Prostate gland (tissue), 2 donors: ENCODE measurements at regions not wholly inside any gene's neighbourhood (a gene's known extent, or its start where the extent isn't known, plus 50 kb on each side); places are given as distances from the start of the nearest gene placed in this dataset.

Source experiments
- DNase-seq: peaks from one replicate; pipeline ENCODE4 v3.0.0-alpha.2; 2019; ENCODE audit warnings: low spot score
- H3K27ac ChIP-seq, 2 donors: fragments of 200-600 bp; sonication (generic); 2 replicates each; pipeline ENCODE4 v1.5.1; 2017 to 2019
- H3K27me3 ChIP-seq: fragments of 200-600 bp; sonication (generic); replicated peaks from 2 replicates; pipeline ENCODE4 v1.5.1; 2019; ENCODE audit not compliant: insufficient read depth
- H3K36me3 ChIP-seq, 2 donors: fragments of 200-600 bp; sonication (generic); 1 replicate in 1 of 2; 2 replicates in 1 of 2; pipeline versions ENCODE4 v1.5.1 to v1.8.1; 2017 to 2019
- H3K4me1 ChIP-seq: fragments of 200-600 bp; sonication (generic); replicated peaks from 2 replicates; pipeline ENCODE4 v1.5.1; 2019
- H3K4me3 ChIP-seq, 2 donors: fragments of 200-600 bp; sonication (generic); 2 replicates each; pipeline ENCODE4 v1.5.1; 2017 to 2019
- H3K9me3 ChIP-seq: fragments of 200-600 bp; sonication (generic); 2 replicates; pipeline ENCODE4 v1.5.1; 2017
- POLR2A ChIP-seq: fragments of 450-650 bp; IDR thresholded peaks from one replicate; pipeline ENCODE4 v1.6.1; 2016; ENCODE audit warnings: antibody characterized with exemption, mild to moderate bottlenecking
- POLR2AphosphoS5 ChIP-seq: sonication (generic); formaldehyde crosslinking; IDR thresholded peaks from one replicate; pipeline ENCODE4 v1.6.1; 2017; ENCODE audit warnings: antibody characterized with exemption
- WGBS: methylation state at CpG from one replicate; pipeline ENCODE4 v1.1.5; 2018; 5-methylcytosine and 5-hydroxymethylcytosine counted together
- intact Hi-C: fragments of 100-400 bp; cut with DNase I; formaldehyde crosslinking; loops from one replicate; pipeline ENCODE4 v1.14.2; 2022
- TF ChIP-seq, protein P1 (sequence below), 4 experiments: fragments of 200-600 bp in 2 of 4; fragments of 450-650 bp in 2 of 4; sonication (generic) in 2 of 4; IDR thresholded peaks; 1 replicate in 3 of 4; 2 replicates in 1 of 4; pipeline ENCODE4 v1.5.1; 2016 to 2019; ENCODE audit warnings: antibody characterized with exemption in 4 of 4, mild to moderate bottlenecking in 2 of 4, moderate library complexity in 2 of 4

DNA sequence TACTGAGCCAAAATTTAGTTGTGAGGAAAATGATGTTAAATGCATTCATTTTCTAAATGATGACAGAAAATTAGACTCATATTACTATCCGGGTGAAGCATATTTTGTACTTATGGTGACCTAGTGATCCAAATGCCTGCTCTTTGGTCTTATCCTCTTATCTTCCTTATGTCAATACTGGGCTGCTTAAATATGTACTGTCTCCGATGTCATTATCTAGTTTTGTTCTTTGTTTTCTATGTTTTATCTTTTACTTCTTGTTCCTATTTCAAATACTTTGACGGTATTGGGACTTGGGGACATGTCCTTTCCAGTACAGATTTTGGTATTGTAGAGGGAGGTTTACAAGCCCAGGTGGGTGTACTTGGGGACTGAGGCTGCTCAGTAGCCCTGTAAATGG is 124.6 kb upstream of the ESR1 start:
- 51% methylated on average over 3 of the region's 3 CpGs for WGBS
- H3K27ac ChIP-seq, result no peak overlapping the region
- intact Hi-C loops, result no loop called here
- H3K9me3 ChIP-seq, result no peaks in the 10 kb centered on the region
- peaks cover 18% of the 10 kb centered on the region for H3K27me3 ChIP-seq
- TF ChIP-seq POLR2A (no peak), POLR2AphosphoS5 (no peak)
- TF ChIP-seq, protein P1, sequence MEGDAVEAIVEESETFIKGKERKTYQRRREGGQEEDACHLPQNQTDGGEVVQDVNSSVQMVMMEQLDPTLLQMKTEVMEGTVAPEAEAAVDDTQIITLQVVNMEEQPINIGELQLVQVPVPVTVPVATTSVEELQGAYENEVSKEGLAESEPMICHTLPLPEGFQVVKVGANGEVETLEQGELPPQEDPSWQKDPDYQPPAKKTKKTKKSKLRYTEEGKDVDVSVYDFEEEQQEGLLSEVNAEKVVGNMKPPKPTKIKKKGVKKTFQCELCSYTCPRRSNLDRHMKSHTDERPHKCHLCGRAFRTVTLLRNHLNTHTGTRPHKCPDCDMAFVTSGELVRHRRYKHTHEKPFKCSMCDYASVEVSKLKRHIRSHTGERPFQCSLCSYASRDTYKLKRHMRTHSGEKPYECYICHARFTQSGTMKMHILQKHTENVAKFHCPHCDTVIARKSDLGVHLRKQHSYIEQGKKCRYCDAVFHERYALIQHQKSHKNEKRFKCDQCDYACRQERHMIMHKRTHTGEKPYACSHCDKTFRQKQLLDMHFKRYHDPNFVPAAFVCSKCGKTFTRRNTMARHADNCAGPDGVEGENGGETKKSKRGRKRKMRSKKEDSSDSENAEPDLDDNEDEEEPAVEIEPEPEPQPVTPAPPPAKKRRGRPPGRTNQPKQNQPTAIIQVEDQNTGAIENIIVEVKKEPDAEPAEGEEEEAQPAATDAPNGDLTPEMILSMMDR (IDR thresholded peaks at IDR 0.05), result no peak
- DNase-seq, result no peak
- no peaks in the 10 kb centered on the region for H3K4me1 ChIP-seq
- H3K36me3 ChIP-seq, result no peaks in the 10 kb centered on the region
- no peak overlapping the region for H3K4me3 ChIP-seq

DNA sequence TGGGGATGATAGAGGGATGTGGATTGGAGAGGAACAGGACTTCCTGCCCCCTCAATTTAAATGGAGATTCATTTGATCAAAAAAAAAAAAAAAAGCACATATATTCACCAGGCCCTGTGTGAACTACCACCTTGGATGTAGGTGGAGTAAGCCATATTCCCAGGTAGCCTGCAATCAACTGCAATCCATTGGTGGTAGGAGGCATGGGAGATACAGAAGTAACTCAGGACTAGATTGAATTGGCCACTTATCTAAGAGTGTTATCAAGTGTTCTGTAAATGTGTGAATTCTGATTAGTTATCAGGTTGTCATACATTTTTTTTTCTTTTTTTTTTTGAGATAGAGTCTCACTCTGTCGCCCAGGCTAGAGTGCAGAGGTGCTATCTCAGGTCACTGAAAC is 124.1 kb upstream of the ESR1 start:
- Histone ChIP-seq H3K4me3 (no peak overlapping the region), H3K27ac (no peak overlapping the region), H3K36me3 (no peaks in the 10 kb centered on the region), H3K27me3 (peaks cover 18% of the 10 kb centered on the region), H3K9me3 (no peaks in the 10 kb centered on the region), H3K4me1 (no peaks in the 10 kb centered on the region)
- DNase-seq, result no peak
- TF ChIP-seq, protein P1 (IDR thresholded peaks at IDR 0.05), result no peak
- TF ChIP-seq POLR2A (no peak), POLR2AphosphoS5 (no peak)
- 97% methylated on average over 1 of the region's 1 CpG for WGBS
- intact Hi-C loops, result no loop called here

DNA sequence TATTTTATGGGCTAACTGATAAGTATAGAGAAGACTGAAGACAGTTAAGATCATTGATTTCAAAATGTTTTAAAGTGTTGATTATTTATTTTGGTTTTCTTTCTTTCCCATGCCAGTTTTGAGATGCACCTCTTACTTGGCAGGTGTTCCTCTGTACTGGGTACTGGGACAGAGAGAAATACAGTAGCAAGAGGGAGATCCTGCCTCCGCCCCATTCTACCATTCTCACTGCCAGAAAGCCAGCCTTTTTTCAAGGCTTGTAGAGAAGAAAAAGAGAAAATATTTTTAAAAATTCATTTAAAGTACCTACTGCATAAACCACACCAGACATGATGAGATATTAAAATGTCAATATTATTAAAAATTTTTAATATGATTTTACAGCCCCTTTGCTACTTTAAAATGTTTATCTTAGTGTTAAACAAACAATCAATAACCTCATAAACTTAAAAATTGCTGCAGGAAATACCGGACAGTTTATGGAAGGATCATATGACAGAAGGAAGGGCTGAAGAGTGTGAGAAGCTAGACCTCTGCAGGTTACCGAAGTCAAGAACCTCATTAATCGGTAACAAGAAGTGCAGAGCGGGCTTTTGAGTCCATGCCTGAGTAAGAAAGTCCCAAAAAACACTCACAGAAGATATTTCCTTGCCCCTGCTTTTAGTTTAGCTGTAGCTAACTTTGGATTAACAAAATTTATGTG is 117.8 kb upstream of the ESR1 start:
- Histone ChIP-seq H3K9me3 (no peaks in the 10 kb centered on the region), H3K36me3 (no peaks in the 10 kb centered on the region), H3K27me3 (peaks cover 12% of the 10 kb centered on the region), H3K4me1 (no peaks in the 10 kb centered on the region), H3K4me3 (no peak overlapping the region), H3K27ac (no peak overlapping the region)
- WGBS, result 37% methylated on average over 5 of the region's 5 CpGs
- DNase-seq, result no peak
- intact Hi-C loops, result no loop called here
- TF ChIP-seq POLR2A, result no peak
- TF ChIP-seq, protein P1 (IDR thresholded peaks at IDR 0.05), result no peak
- TF ChIP-seq POLR2AphosphoS5, result peak; percentile 49

DNA sequence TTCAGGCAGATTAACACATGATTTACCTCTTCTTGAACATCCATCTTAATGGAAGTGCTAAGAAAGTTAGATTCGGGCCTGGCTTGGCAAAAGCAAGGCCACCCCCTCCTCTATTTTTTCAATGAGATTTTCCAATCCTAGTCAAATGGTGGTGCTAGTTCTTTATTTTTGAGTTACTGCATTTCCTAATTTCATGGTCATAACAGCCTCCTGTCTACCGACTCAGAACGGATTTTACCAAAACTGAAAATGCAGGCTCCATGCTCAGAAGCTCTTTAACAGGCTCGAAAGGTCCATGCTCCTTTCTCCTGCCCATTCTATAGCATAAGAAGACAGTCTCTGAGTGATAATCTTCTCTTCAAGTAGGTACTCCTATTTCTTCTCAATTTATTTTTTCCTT is 117.2 kb upstream of the ESR1 start:
- Histone ChIP-seq H3K9me3 (no peaks in the 10 kb centered on the region), H3K4me1 (no peaks in the 10 kb centered on the region), H3K36me3 (no peaks in the 10 kb centered on the region), H3K27me3 (peaks cover 11% of the 10 kb centered on the region), H3K4me3 (peak overlapping the region in 1 of 2 donors; percentile 2), H3K27ac (peak overlapping the region; percentile 35 to 46)
- no peak for DNase-seq
- no peak for TF ChIP-seq POLR2A
- no peak for TF ChIP-seq POLR2AphosphoS5
- TF ChIP-seq, protein P1 (IDR thresholded peaks at IDR 0.05), result no peak
- 48% methylated on average over 4 of the region's 4 CpGs for WGBS
- intact Hi-C loops, result no loop called here
